WTC11 (cell line): ENCODE measurements at regions not wholly inside any gene's neighbourhood (a gene's known extent, or its start where the extent isn't known, plus 50 kb on each side); places are given as distances from the start of the nearest gene placed in this dataset.

Experiments
- ATAC-seq: fragments of 200-7000 bp; cut with Tn5 transposase; 2 replicates; pipeline ENCODE4 v1.10.0; 2021; ENCODE audit warnings: mild to moderate bottlenecking, moderate library complexity
- CTCF ChIA-PET: fragments of 300-600 bp; sonication (Branson Sonifier 250); formaldehyde crosslinking; loops from one replicate; lab custom pipeline; 2021; ENCODE audit warnings: antibody characterized with exemption; lab: Charles Lee
- POLR2A ChIA-PET: fragments of 350-600 bp; sonication (Branson Sonifier 250); formaldehyde crosslinking; loops from one replicate; lab custom pipeline; 2021; ENCODE audit warnings: antibody characterized with exemption; lab: Charles Lee
- DNase-seq: peaks from one replicate; pipeline ENCODE4 v3.0.0; 2021; ENCODE audit warnings: low spot score
- H3K27ac Mint-ChIP-seq: 2 replicates; pipeline ENCODE4 v1.8.0; 2021; ENCODE audit warnings: mixed read lengths
- H3K27me3 Mint-ChIP-seq: 2 replicates; pipeline ENCODE4 v1.8.0; 2021; ENCODE audit warnings: low read depth, mild to moderate bottlenecking, moderate library complexity, mixed read lengths
- H3K36me3 Mint-ChIP-seq: 2 replicates; pipeline ENCODE4 v1.8.0; 2021; ENCODE audit warnings: mixed read lengths
- H3K4me1 Mint-ChIP-seq: 2 replicates; pipeline ENCODE4 v1.8.0; 2022; ENCODE audit warnings: mixed read lengths
- H3K4me3 Mint-ChIP-seq: 2 replicates; pipeline ENCODE4 v1.8.0; 2021; ENCODE audit warnings: mild to moderate bottlenecking, moderate library complexity, mixed read lengths
- H3K9me3 Mint-ChIP-seq: 2 replicates; pipeline ENCODE4 v1.8.0; 2021; ENCODE audit warnings: mixed read lengths
- CTCF ChIP-seq: fragments of 200-600 bp; IDR thresholded peaks from 2 replicates; pipeline ENCODE4 v1.8.0; 2022; ENCODE audit warnings: antibody characterized with exemption
- EMX1 ChIP-seq: fragments of 250-450 bp; sonication (Bioruptor Pico); IDR thresholded peaks from 2 replicates; pipeline ENCODE4 v1.8.0; 2021; ENCODE audit warnings: mild to moderate bottlenecking
- ESRRA ChIP-seq: sonication (generic); formaldehyde crosslinking; IDR thresholded peaks from 2 replicates; pipeline ENCODE4 v1.8.1; 2022; ENCODE audit warnings: mild to moderate bottlenecking, missing genetic modification reagents, borderline replicate concordance
- FOXK1 ChIP-seq: sonication (generic); formaldehyde crosslinking; IDR thresholded peaks from 2 replicates; pipeline ENCODE4 v1.8.0; 2022; ENCODE audit warnings: mild to moderate bottlenecking, moderate library complexity, missing genetic modification reagents
- GABPB1 ChIP-seq: sonication (generic); formaldehyde crosslinking; IDR thresholded peaks from 2 replicates; pipeline ENCODE4 v1.8.1; 2023; ENCODE audit warnings: mild to moderate bottlenecking, missing genetic modification reagents
- JAZF1 ChIP-seq: fragments of 250-450 bp; sonication (Bioruptor Pico); IDR thresholded peaks from 2 replicates; pipeline ENCODE4 v1.9.0; 2021; ENCODE audit warnings: moderate library complexity, mild to moderate bottlenecking, inconsistent platforms
- NR1H2 ChIP-seq: sonication (generic); formaldehyde crosslinking; IDR thresholded peaks from 2 replicates; pipeline ENCODE4 v1.9.0; 2021; ENCODE audit warnings: mild to moderate bottlenecking, moderate library complexity, missing genetic modification reagents
- TP53 ChIP-seq: sonication (generic); formaldehyde crosslinking; IDR thresholded peaks from 2 replicates; pipeline ENCODE4 v1.8.1; 2023; ENCODE audit warnings: mild to moderate bottlenecking, missing genetic modification reagents
- ZBTB43 ChIP-seq: sonication (generic); formaldehyde crosslinking; IDR thresholded peaks from 2 replicates; pipeline ENCODE4 v1.8.1; 2023; ENCODE audit warnings: mild to moderate bottlenecking, missing genetic modification reagents
- ZNF138 ChIP-seq: sonication (generic); formaldehyde crosslinking; conservative IDR thresholded peaks from 2 replicates; pipeline ENCODE4 v1.8.1; 2022; ENCODE audit warnings: mild to moderate bottlenecking, moderate library complexity, missing genetic modification reagents
- ZNF317 ChIP-seq: sonication (generic); formaldehyde crosslinking; IDR thresholded peaks from 2 replicates; pipeline ENCODE4 v1.8.1; 2023; ENCODE audit warnings: low read depth, mild to moderate bottlenecking, moderate library complexity, missing genetic modification reagents, borderline replicate concordance
- ZNF396 ChIP-seq: fragments of 250-450 bp; sonication (Bioruptor Pico); IDR thresholded peaks from 2 replicates; pipeline ENCODE4 v1.8.0; 2021; ENCODE audit warnings: mild to moderate bottlenecking, moderate library complexity, borderline replicate concordance
- ZNF425 ChIP-seq: fragments of 250-450 bp; sonication (Bioruptor Pico); conservative IDR thresholded peaks from 2 replicates; pipeline ENCODE4 v1.9.0; 2021; ENCODE audit warnings: mild to moderate bottlenecking
- TF ChIP-seq, protein P1 (sequence below): sonication (generic); formaldehyde crosslinking; IDR thresholded peaks from 2 replicates; pipeline ENCODE4 v1.8.0; 2023; ENCODE audit warnings: missing genetic modification reagents, mild to moderate bottlenecking, borderline replicate concordance
- TF ChIP-seq, protein P2 (sequence below): fragments of 250-450 bp; sonication (Bioruptor Pico); IDR thresholded peaks from 2 replicates; pipeline ENCODE4 v2.1.2; 2022; ENCODE audit warnings: mild to moderate bottlenecking, moderate library complexity

DNA sequence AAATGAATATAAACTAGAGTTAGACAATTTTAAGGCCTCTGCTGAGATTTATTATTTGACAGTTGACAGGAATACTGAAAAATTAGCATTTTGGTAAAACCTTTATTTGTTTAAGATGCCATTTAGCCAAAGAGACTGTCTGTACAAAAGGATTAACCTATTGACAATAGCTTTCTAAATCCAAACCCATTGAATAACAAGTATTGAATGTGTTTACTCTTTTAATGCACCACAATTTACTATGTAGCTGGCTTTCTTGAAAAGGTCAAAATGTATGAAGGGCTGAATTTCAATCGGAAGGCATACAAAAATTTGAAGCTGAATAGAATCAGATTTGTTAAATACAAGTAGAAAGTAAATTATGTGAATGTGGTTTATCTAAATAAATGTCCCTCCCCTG, 374.5 kb downstream of the TEX13C start:
- TF ChIP-seq ZNF396 (CRISPR knock-in tag) (no peak), ZBTB43 (CRISPR knock-in tag) (no peak), CTCF (no peak), ESRRA (CRISPR knock-in tag) (no peak), ZNF425 (CRISPR knock-in tag) (no peak), JAZF1 (CRISPR knock-in tag) (no peak), ZNF138 (CRISPR knock-in tag) (no peak)
- TF ChIP-seq, protein P1, sequence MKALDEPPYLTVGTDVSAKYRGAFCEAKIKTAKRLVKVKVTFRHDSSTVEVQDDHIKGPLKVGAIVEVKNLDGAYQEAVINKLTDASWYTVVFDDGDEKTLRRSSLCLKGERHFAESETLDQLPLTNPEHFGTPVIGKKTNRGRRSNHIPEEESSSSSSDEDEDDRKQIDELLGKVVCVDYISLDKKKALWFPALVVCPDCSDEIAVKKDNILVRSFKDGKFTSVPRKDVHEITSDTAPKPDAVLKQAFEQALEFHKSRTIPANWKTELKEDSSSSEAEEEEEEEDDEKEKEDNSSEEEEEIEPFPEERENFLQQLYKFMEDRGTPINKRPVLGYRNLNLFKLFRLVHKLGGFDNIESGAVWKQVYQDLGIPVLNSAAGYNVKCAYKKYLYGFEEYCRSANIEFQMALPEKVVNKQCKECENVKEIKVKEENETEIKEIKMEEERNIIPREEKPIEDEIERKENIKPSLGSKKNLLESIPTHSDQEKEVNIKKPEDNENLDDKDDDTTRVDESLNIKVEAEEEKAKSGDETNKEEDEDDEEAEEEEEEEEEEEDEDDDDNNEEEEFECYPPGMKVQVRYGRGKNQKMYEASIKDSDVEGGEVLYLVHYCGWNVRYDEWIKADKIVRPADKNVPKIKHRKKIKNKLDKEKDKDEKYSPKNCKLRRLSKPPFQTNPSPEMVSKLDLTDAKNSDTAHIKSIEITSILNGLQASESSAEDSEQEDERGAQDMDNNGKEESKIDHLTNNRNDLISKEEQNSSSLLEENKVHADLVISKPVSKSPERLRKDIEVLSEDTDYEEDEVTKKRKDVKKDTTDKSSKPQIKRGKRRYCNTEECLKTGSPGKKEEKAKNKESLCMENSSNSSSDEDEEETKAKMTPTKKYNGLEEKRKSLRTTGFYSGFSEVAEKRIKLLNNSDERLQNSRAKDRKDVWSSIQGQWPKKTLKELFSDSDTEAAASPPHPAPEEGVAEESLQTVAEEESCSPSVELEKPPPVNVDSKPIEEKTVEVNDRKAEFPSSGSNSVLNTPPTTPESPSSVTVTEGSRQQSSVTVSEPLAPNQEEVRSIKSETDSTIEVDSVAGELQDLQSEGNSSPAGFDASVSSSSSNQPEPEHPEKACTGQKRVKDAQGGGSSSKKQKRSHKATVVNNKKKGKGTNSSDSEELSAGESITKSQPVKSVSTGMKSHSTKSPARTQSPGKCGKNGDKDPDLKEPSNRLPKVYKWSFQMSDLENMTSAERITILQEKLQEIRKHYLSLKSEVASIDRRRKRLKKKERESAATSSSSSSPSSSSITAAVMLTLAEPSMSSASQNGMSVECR (CRISPR knock-in tag) = no peak
- TF ChIP-seq, protein P2, sequence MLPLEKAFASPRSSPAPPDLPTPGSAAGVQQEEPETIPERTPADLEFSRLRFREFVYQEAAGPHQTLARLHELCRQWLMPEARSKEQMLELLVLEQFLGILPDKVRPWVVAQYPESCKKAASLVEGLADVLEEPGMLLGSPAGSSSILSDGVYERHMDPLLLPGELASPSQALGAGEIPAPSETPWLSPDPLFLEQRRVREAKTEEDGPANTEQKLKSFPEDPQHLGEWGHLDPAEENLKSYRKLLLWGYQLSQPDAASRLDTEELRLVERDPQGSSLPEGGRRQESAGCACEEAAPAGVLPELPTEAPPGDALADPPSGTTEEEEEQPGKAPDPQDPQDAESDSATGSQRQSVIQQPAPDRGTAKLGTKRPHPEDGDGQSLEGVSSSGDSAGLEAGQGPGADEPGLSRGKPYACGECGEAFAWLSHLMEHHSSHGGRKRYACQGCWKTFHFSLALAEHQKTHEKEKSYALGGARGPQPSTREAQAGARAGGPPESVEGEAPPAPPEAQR (CRISPR knock-in tag) = no peak
- TF ChIP-seq, all 79 proteins: peak for 0
- Mint-ChIP-seq H3K9me3 (no peaks in the 10 kb centered on the region), H3K27me3 (no peaks in the 10 kb centered on the region), H3K27ac (no peak overlapping the region), H3K4me3 (no peak overlapping the region), H3K36me3 (no peaks in the 10 kb centered on the region), H3K4me1 (no peaks in the 10 kb centered on the region)
- POLR2A ChIA-PET = no interaction called here
- DNase-seq (no peak), ATAC-seq (no peak)
- CTCF ChIA-PET = no interaction called here

DNA sequence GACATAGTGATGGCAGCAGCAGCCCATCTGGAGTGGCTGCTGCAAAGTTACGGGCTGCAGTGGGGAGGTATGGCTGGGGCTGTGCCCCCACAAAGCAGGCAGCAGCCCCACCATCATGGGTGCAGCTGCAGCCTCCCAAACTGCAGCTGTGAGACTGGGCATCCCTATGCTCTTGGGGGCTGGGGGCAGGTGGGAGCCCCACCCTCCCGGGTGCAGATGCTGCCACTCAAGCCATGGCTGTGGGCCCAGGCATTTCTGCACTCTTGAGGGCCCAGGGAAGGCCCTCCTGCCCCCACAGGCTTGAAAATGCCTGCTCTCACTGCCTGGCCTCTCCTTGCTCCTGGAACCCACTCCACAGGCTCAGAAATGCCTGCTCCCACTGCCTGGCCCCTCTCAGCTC, 389.4 kb downstream of the TEX13C start:
- H3K4me3 Mint-ChIP-seq = no peak overlapping the region
- DNase-seq = no peak
- 0 out of 2 replicates have a peak, but pooled peaks cover 4% of the 10 kb centered on the region for H3K4me1 Mint-ChIP-seq
- H3K27me3 Mint-ChIP-seq = no peaks in the 10 kb centered on the region
- CTCF ChIA-PET = no interaction called here
- TF ChIP-seq, protein P1 (CRISPR knock-in tag) = no peak
- TF ChIP-seq ZNF317 (no peak), FOXK1 (CRISPR knock-in tag) (no peak), NR1H2 (CRISPR knock-in tag) (no peak), ZNF396 (CRISPR knock-in tag) (no peak), EMX1 (CRISPR knock-in tag) (no peak), TP53 (CRISPR knock-in tag) (no peak), GABPB1 (CRISPR knock-in tag) (no peak)
- ATAC-seq = no peak
- H3K36me3 Mint-ChIP-seq = no peaks in the 10 kb centered on the region
- no peak overlapping the region for H3K27ac Mint-ChIP-seq
- no peaks in the 10 kb centered on the region; the same call in 1 of the 2 replicates for H3K9me3 Mint-ChIP-seq
- POLR2A ChIA-PET = no interaction called here
